ENCODE measurements at regions not wholly inside any gene's neighbourhood (a gene's known extent, or its start where the extent isn't known, plus 50 kb on each side); places are given as distances from the start of the nearest gene placed in this dataset.

DNA sequence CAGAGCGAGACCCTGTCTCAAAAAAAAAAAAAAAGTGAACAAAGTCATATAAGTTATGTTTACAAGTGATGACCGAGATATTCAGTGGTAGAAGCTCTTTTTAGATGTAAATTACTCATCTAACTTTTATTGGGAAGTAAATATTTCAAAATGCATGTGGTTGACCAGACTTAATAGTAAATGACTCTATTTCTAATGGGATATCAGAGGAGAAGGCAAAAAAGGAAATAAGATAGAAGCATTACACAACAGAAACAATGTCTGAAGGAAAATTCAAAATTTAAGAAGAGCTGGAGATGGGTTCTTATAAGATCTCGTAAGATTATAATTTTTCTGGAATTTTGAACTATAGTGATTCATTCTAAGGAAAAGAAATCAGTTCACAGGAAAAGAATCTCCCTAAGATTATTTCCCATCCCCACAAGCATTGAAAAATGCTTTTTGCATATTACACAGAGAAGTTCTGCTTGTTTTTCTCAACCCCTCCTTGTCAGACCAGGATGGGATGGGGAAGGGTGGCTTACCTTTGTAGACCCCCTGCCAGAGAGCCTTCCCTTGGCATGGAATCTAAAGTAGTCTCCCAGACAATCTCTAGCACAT, 63.1 kb upstream of the STK38L start:
- DNase-seq = peak; percentile 91

DNA sequence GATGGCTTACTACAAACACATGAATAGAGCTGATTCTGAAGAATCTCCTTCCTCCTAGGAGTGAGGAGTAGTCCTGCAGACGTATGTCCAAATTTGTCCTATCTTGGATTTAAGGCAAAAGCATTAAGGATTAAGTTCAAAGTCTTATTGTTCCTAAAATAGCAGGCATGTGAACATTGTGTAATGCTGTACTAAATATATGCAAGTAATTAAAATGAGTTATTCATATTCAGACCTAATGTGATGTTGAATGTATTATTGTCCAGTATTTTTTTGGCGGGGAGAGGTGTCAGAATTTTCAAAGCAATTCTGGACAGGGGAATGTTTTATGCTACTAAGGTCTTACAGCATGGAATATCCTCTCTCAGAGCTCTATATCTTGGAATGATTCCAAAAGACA, 60.7 kb upstream of the STK38L start:
- no peak for DNase-seq

DNA sequence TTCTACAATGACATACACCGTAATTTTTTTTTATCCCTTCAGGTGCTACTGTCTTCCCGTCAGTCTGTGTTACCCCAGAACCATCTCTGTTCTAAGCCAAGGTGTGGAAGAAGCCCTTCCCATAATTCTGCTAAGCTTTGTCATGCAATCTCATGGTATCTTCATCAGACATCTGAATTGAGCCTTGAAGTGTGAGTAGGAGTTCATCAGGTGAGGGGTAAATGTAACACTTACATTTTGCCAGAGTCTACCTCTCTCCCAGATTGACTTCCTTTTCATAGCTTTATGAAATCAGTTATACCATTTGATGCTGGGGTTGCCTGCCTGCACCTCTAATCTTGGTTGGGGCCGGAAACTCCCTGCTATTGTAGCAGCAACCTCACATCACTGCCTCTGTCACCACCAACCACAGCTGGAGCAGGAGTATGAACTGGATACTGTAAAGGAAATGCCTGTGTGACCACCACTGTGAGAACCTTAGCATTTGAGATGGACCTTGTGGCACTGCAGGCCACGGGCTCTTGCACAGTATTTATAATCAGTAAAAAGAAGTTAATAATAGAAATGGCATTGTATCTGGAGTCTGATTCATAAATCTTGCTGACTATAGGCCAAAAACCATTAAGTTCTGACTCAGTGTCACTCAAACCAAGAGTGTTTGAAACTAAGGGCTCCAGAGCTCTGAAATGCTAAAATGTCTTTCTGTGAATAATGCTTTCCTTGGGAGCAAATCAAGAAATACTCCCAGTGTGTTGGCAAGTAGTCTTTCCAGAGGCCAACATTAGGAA, 58.7 kb upstream of the STK38L start:
- no peak for DNase-seq

DNA sequence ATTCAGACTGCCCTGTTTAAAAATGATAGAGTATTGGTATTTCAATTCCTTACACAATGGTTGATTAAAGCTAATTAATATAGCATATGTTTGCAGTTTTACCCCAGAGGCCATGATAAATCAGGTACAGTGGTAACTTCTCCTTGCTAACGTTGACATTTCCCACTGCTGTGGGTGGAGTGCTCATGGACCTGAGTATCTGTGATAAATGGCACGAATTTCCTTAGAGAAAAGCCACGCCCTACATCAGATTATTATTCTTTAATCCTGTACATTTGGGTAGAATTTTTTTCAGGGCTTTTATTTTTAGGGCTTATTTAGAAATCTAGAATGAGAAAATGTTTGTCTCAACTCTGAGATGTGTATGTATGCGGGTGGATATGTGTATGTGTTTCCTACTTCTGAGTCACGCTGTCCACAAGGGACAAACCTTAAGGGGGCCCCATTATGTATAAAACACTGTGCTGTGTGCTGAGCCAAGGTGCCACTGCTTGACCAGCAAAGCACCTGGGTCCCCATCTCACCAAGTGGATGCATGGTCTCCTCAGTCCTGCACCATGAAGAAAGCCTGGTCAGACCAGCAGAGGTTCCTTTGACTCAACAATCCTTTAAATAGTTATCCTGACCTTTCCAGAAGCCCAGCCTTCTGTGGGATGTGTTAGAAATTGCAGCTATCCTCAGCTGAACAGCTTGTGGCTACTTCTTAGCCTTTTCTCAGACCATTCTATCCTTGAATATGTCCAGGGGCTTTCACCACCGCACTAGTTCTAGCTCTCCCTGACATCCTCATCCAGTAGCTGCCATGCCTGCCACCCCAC, 57.9 kb upstream of the STK38L start:
- no peak for DNase-seq

DNA sequence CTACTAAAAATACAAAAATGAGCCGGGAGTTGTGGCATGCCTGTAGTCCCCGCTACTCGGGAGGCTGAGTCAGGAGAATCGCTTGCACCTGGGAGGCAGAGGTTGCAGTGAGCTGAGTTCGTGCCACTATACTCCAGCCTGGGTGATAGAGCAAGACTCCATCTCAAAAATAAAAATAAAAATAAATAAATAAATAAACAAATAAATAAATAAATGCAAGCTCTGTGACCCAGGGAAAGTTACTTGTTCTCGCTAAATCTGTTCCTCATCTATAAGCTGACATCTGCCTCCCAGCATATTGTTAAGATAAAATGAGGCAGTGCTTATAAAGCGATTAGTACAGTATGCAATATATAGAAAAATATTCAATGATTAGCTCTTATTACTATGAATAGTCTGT, 56.4 kb upstream of the STK38L start:
- no peak for DNase-seq

DNA sequence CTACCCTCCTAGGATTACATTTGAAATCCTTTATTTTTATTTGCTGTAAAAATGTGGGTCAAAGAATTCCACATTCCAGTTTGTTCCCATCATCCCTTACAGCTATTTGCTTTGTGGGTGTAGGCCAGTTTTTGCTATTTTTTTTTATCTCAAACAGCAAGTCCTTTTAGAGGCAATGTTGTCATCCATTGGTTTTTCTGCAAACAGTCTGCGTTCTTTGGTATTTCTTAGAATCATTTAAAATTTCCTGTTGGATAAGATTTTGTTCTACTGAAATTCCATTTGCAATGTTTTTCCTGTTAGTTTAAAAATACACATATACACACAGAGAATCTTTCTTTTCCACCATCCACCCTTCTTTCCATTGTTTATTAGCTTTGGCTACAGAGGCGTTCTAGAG, 53.3 kb upstream of the STK38L start:
- DNase-seq = no peak

DNA sequence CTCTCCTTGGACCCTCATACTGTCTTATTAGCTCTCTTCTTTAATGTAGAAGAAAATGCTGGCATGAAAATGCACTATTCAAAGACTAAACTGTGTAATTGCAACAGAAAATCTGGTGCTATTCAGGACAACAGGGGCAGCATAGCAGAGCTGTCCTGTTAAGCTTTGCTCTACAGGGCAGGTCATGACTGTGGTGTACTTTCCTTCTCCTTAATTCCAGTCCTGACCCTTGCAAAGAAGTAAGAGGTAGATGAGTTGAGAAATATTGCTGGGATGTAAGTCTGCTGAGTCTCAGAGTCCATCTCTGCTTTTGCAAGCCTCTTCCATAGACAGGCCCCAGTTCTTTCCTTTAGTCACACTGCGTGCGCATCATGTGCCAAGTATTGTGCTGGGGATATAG, 52.6 kb upstream of the STK38L start:
- DNase-seq = no peak

DNA sequence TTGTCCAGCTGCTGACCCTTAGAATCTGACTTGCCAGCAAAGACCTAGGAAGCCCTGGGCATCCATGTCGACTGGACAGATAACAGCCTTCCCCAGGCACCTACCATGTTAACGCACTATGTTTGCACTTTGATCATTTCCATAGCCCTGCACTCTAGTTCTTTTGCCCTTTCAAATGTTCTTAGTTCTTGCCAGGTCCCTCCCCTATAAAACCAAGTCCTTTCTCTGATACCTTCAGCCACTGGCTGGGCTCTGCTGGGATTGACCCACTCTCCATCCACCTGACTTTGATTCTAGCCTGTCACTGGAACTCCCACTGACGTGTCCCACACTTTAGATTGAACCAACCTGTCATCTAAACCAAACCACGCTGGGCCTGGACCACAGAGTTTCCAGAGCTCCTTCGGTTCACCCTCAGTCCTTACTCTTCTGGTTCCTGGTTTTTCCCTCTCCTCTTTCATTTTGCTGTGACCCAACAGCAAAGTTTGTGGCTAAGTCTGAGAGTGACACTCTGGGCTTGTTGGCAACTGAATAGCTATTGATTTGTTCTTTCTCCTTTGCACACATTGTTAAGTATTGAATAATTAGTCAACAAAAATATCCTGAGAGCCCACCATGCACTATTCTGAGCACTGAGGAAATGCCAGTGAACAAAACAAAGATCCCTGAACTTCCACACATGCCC, 51.8 kb upstream of the STK38L start:
- no peak for DNase-seq

DNA sequence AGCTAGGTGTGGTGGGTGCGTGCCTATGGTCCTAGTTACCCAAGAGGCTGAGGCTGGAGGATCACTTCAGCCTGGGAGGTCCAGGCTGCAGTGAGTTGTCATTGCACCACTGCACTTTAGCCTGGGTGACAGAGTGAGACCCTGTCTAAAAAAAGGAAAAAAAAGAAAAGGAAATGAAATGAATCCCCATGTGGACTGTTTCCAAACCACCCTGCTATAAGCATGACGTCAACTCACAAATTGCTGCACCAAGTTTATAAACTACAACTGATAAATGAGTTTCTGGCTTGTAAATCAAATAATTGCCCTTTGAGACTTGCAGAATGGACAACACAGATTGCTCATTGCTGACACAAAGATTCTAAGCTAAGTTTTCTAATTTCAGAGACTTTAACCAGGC, 51.0 kb upstream of the STK38L start:
- peak; percentile 54 for DNase-seq

DNA sequence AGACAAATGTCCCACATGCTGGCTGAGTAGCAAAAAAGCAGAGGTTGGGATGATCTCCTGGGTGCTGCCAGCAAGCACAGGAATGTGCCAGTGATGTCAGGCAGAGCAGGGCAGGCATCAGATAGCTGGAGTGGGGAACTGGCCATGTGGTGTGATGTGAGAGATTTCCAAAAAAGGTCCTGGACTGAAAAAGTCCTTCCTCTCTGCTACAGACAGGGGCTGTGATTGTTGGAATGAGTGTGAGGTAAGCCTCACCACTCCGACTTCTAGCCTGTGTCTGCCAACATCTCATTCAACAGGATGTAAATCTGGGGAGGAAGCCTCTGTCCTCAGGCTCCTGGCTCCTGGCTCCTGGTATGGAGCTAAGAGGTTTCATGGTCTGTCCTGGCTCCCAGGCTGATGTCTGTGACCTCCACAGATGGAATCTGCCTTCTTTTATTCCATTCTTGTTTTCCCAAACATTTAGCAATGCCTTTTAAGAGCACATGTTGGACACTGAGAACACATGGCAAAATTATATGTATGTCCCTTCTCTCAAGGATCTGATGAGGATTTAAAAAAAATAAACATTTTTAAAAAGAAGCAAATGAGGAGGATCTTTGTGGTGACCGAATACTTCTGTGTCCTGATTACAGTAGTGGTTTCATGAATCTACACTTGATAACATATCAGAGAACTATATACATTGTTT, 50.1 kb upstream of the STK38L start:
- no peak for DNase-seq
